ENCODE measurements at regions not wholly inside any gene's neighbourhood (a gene's known extent, or its start where the extent isn't known, plus 50 kb on each side); places are given as distances from the start of the nearest gene placed in this dataset.

- DNase-seq, result no peak
- TF ChIP-seq CTCF (IDR thresholded peaks at IDR 0.05), result no peak
- no peak for TF ChIP-seq EP300 (IDR thresholded peaks at IDR 0.05)
- no peak for TF ChIP-seq POLR2A (IDR thresholded peaks at IDR 0.05)
- no peak for TF ChIP-seq POLR2AphosphoS5 (IDR thresholded peaks at IDR 0.05)
- intact Hi-C loops (cut with DNase I), result loop anchor here (5.0 to 10.0 kb wide), 2 partner anchors 103 to 331 kb away; no protein-coding TSS in a partner anchor
- no peaks in the 10 kb centered on the region for H3K36me3 ChIP-seq
- 24 to 70% methylated on average over 1 of the region's 1 CpG for WGBS, 2 donors
- H3K4me3 ChIP-seq, result no peak overlapping the region
- no peaks in the 10 kb centered on the region for H3K9me3 ChIP-seq
- no peaks in the 10 kb centered on the region for H3K27me3 ChIP-seq
- H3K27ac ChIP-seq, result peak overlapping the region in 1 of 4 donors; percentile 10
- peaks cover 0 to 36% (median 22%) of the 10 kb centered on the region in 4 donors for H3K4me1 ChIP-seq
Observed at GRCh38 chr4:156295676-156296195, 342.1 kb upstream of the CTSO start.

GRCh38 chr4:156294577-156294976, 340.9 kb upstream of the CTSO start:
- Histone ChIP-seq H3K36me3 (no peaks in the 10 kb centered on the region), H3K4me3 (no peak overlapping the region), H3K4me1 (peaks cover 0 to 36% (median 22%) of the 10 kb centered on the region in 4 donors), H3K9me3 (no peaks in the 10 kb centered on the region), H3K27ac (peak overlapping the region in 2 of 4 donors; percentile 0 to 10), H3K27me3 (no peaks in the 10 kb centered on the region)
- WGBS, 2 donors, result 9 to 42% methylated on average over 2 of the region's 2 CpGs
- intact Hi-C loops (cut with DNase I), result loop anchor here (10.0 kb wide), 1 partner anchor 330 kb away; no protein-coding TSS in a partner anchor
- TF ChIP-seq EP300 (IDR thresholded peaks at IDR 0.05) (no peak), POLR2AphosphoS5 (IDR thresholded peaks at IDR 0.05) (peak in 2 of 4 donors; percentile 34 to 45), POLR2A (IDR thresholded peaks at IDR 0.05) (no peak), CTCF (IDR thresholded peaks at IDR 0.05) (no peak)
- no peak for DNase-seq

- 90 to 95% methylated on average over 1 of the region's 1 CpG for WGBS, 2 donors
- no peak for DNase-seq
- H3K27ac ChIP-seq, result peak overlapping the region in 1 of 4 donors; percentile 0
- H3K9me3 ChIP-seq, result no peaks in the 10 kb centered on the region
- peaks cover 0 to 31% (median 18%) of the 10 kb centered on the region in 4 donors for H3K4me1 ChIP-seq
- no peak for TF ChIP-seq POLR2A (IDR thresholded peaks at IDR 0.05)
- TF ChIP-seq CTCF (IDR thresholded peaks at IDR 0.05), result no peak
- TF ChIP-seq POLR2AphosphoS5 (IDR thresholded peaks at IDR 0.05), result no peak
- no peak for TF ChIP-seq EP300 (IDR thresholded peaks at IDR 0.05)
- no peaks in the 10 kb centered on the region for H3K36me3 ChIP-seq
- intact Hi-C loops (cut with DNase I), result loop anchor here (10.0 kb wide), 1 partner anchor 329 kb away; no protein-coding TSS in a partner anchor
- no peak overlapping the region for H3K4me3 ChIP-seq
- H3K27me3 ChIP-seq, result no peaks in the 10 kb centered on the region
Observed at GRCh38 chr4:156293657-156294297, 340.1 kb upstream of the CTSO start.

- intact Hi-C loops (cut with DNase I), result loop anchor here (10.0 kb wide), 1 partner anchor 327 kb away; no protein-coding TSS in a partner anchor
- no peaks in the 10 kb centered on the region for H3K27me3 ChIP-seq
- H3K27ac ChIP-seq, result no peak overlapping the region
- H3K4me3 ChIP-seq, result no peak overlapping the region
- H3K36me3 ChIP-seq, result no peaks in the 10 kb centered on the region
- no peaks in the 10 kb centered on the region for H3K9me3 ChIP-seq
- no peak for DNase-seq
- TF ChIP-seq CTCF (IDR thresholded peaks at IDR 0.05) (no peak), POLR2A (IDR thresholded peaks at IDR 0.05) (no peak), POLR2AphosphoS5 (IDR thresholded peaks at IDR 0.05) (no peak), EP300 (IDR thresholded peaks at IDR 0.05) (no peak)
- WGBS, 2 donors, result 6 to 58% methylated on average over 1 of the region's 1 CpG
- peaks cover 0 to 16% (median 7%) of the 10 kb centered on the region in 4 donors for H3K4me1 ChIP-seq
Observed at GRCh38 chr4:156291317-156291716, 337.7 kb upstream of the CTSO start.

Measured in sigmoid colon (tissue), 6 donors.